CMK (cell line): ENCODE measurements at regions not wholly inside any gene's neighbourhood (a gene's known extent, or its start where the extent isn't known, plus 50 kb on each side); places are given as distances from the start of the nearest gene placed in this dataset.

Experiments used
- DNase-seq: peaks from one replicate; pipeline ENCODE4 v3.0.0-alpha.2; 2010; ENCODE audit warnings: low read depth

- no peak for DNase-seq
These were observed 935.4 kb downstream of the TBC1D22A start for GRCh38 chr22:47697861-47698260.

- no peak for DNase-seq
These were observed 934.3 kb downstream of the TBC1D22A start for GRCh38 chr22:47696776-47697175.

GRCh38 chr22:47695176-47695575 lies 932.7 kb downstream of the TBC1D22A start:
- DNase-seq, result no peak

GRCh38 chr22:47694536-47695130 lies 932.2 kb downstream of the TBC1D22A start:
- DNase-seq, result no peak

GRCh38 chr22:47693606-47694005 lies 931.2 kb downstream of the TBC1D22A start:
- no peak for DNase-seq

- no peak for DNase-seq
These were observed 930.4 kb downstream of the TBC1D22A start for GRCh38 chr22:47692811-47693210.

GRCh38 chr22:47691152-47691895 lies 928.9 kb downstream of the TBC1D22A start:
- DNase-seq, result no peak

GRCh38 chr22:47690586-47690985 lies 928.1 kb downstream of the TBC1D22A start:
- no peak for DNase-seq

GRCh38 chr22:47690166-47690565 lies 927.7 kb downstream of the TBC1D22A start:
- DNase-seq, result no peak

GRCh38 chr22:47687776-47688175 lies 925.3 kb downstream of the TBC1D22A start:
- no peak for DNase-seq

- no peak for DNase-seq
These were observed 924.9 kb downstream of the TBC1D22A start for GRCh38 chr22:47687346-47687655.

- no peak for DNase-seq
These were observed 924.3 kb downstream of the TBC1D22A start for GRCh38 chr22:47686594-47687345.

GRCh38 chr22:47681411-47682165 lies 919.1 kb downstream of the TBC1D22A start:
- no peak for DNase-seq

- DNase-seq, result no peak
These were observed 916.3 kb downstream of the TBC1D22A start for GRCh38 chr22:47678636-47679287.

- no peak for DNase-seq
These were observed 915.6 kb downstream of the TBC1D22A start for GRCh38 chr22:47678048-47678447.

- no peak for DNase-seq
These were observed 914.2 kb downstream of the TBC1D22A start for GRCh38 chr22:47676685-47677084.

GRCh38 chr22:47674600-47674999 lies 912.1 kb downstream of the TBC1D22A start:
- no peak for DNase-seq

- DNase-seq, result no peak
These were observed 911.1 kb downstream of the TBC1D22A start for GRCh38 chr22:47673557-47673956.

GRCh38 chr22:47672526-47672925 lies 910.1 kb downstream of the TBC1D22A start:
- DNase-seq, result no peak

- no peak for DNase-seq
These were observed 902.7 kb downstream of the TBC1D22A start for GRCh38 chr22:47665151-47665550.

- no peak for DNase-seq
These were observed 901.5 kb downstream of the TBC1D22A start for GRCh38 chr22:47663615-47664605.
